ACHN (cell line): ENCODE measurements at regions not wholly inside any gene's neighbourhood (a gene's known extent, or its start where the extent isn't known, plus 50 kb on each side); places are given as distances from the start of the nearest gene placed in this dataset.
"Not testable (repeated sequence)": the region's sequence is repeated elsewhere in the genome, so short reads cannot be mapped to it uniquely, and the experiment has no call there.

Experiments
- DNase-seq: peaks from one replicate; pipeline ENCODE4 v3.0.0-alpha.2; 2015
- in situ Hi-C: cut with HindIII; loops from 2 replicates; pipeline ENCODE4 v1.10.0; 2017; ENCODE audit warnings: low sequenced_read_pairs, low pct_ligation_motif_present, low pct_unique_long_range_greater_than_20kb

DNA sequence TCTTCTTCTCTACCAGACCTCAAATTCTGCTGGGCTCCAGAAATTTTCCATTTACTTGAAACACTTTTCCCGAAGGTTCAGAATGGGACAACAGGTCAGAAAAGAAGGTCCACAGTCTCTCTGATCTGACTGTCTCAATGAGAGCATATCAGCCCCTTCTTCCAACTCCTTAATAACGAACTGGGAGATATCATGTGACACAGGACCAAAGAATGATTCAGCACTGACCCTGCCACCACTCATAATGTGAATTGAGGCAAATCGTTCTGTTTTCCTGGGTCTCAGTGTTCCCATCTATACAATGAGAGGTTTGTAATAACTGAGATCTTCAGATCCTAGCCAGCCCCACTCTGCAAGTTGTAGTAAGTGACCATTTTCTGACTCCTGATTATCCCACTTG, 500.5 kb downstream of the NTRK3 start:
- in situ Hi-C loops: no loop called here
- DNase-seq: no peak

- no peak for DNase-seq
- in situ Hi-C loops: no loop called here
Measured at GRCh38 chr15:87755226-87755625, 501.3 kb downstream of the NTRK3 start.

- DNase-seq: peak; percentile 76
- in situ Hi-C loops: no loop called here
Measured at GRCh38 chr15:87753539-87753938, 503.0 kb downstream of the NTRK3 start.

GRCh38 chr15:87752250-87752951, 504.1 kb downstream of the NTRK3 start:
- peak; percentile 92 for DNase-seq
- in situ Hi-C loops: no loop called here

GRCh38 chr15:87748483-87748882, 508.1 kb downstream of the NTRK3 start:
- no peak for DNase-seq
- in situ Hi-C loops: no loop called here

DNA sequence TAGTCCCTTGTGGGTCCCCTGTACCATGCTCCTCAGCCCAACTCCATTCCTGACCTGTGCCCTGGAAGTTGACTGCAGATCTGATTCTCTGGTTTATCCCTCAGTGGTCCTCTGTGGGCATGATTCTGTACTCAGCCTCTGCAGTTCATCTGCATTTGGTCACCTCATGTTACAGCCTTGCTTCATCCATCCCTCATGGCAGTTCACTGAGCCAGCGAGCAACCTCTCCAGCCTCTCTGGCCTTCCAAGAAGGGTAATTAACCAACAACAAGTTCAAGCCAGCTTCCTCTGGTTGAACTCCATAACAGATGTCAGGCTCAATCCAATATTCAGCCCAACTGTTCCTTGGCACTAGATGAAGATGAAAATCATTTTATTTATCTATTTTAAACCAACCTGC, 509.5 kb downstream of the NTRK3 start:
- no peak for DNase-seq
- in situ Hi-C loops: no loop called here

GRCh38 chr15:87746333-87746732, 510.2 kb downstream of the NTRK3 start:
- no peak for DNase-seq
- in situ Hi-C loops: no loop called here

- in situ Hi-C loops: no loop called here
- no peak for DNase-seq
Measured at GRCh38 chr15:87744815-87745214, 511.7 kb downstream of the NTRK3 start.

DNA sequence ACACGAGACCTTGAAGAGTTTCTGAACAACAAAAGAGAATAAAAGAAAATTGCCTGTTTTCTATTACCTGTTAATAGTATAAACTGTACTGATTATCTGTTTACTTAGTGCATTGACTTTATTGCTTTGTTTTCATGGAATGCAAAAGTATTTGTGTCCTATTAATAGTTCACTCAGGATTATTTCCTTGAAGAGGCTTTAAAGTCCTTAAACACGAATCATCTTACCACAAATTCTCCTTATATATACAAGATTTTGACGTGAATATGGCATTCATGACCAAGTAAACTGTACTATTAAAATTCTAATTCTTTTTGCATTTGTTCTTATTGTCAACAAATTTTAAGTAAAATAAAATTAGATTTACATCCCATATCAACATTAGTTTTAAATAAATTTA, 513.0 kb downstream of the NTRK3 start:
- DNase-seq: peak; percentile 64
- in situ Hi-C loops: no loop called here

- no peak for DNase-seq
- in situ Hi-C loops: no loop called here
Measured at GRCh38 chr15:87741350-87741749, 515.2 kb downstream of the NTRK3 start.

- DNase-seq: no peak
- in situ Hi-C loops: no loop called here
Measured at GRCh38 chr15:87740655-87741344, 515.7 kb downstream of the NTRK3 start.

- no peak for DNase-seq
- in situ Hi-C loops: no loop called here
Measured at GRCh38 chr15:87739866-87740265, 516.7 kb downstream of the NTRK3 start.

- in situ Hi-C loops: no loop called here
- no peak for DNase-seq
Measured at GRCh38 chr15:87739081-87739480, 517.5 kb downstream of the NTRK3 start.

DNA sequence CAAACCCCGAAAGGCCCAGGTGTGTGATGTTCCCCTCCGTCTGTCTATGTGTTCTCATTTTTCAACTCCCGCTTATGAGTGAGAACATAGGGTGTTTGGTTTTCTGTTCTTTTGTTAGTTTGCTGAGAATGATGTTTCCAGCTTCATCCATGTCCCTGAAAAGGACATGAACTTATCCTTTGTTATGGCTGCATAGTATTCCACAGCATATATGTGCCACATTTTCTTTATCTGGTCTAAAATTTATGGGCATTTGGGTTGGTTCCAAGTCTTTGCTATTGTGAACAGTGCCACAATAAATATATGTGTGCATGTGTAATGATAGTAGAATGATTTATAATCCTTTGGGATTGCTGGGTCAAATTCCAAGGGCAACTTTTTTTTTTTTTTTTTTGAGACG, 519.1 kb downstream of the NTRK3 start:
- in situ Hi-C loops, DNase-seq: not testable (repeated sequence)

- no peak for DNase-seq
Measured at GRCh38 chr15:87736891-87737389, 519.6 kb downstream of the NTRK3 start.

GRCh38 chr15:87736401-87736800, 520.1 kb downstream of the NTRK3 start:
- no peak for DNase-seq
- in situ Hi-C loops: no loop called here

More at GRCh38 chr15:87736891-87737389, 519.6 kb downstream of the NTRK3 start:
- in situ Hi-C loops: no loop called here

DNA sequence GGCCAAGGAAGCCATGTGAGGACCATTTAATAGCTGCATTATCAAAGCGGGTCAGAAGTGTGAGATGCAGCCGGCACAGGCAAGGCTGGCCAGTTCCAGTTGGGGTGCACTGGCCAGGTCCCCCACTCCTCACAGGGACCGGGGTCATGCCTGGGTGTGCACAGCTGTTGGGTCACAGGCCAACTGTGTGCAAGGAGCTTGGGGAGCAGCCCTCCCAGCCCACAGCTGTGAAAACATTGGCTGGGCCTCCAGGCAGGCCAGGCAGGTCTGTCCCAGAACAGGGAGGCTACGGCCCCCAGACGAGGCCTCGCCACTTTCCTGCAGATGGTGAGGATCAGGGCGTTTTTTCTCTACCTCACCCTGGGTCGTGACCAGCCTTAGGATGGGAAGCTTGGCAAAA, 521.0 kb downstream of the NTRK3 start:
- in situ Hi-C loops: no loop called here
- no peak for DNase-seq

GRCh38 chr15:87734571-87735373, 521.8 kb downstream of the NTRK3 start:
- no peak for DNase-seq
- in situ Hi-C loops: no loop called here

DNA sequence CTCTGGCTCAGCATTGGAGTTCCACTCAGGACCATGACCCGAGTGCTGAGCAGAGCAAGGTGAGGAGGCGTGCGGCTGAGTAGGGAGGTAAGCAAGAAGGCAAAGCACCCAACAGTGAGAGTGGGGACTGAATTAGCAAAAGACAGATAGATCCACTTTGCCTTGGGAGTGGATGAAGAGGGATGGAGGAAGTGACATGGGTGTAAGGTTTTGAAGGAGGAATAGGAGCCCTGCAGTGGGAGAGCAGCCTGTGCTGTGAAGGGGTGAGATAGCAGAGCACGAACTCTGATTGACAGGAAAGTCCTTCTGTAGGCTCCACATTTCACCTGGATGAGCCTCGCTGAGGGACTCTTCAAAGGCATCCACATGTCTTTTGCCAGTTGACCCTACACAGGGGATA, 522.6 kb downstream of the NTRK3 start:
- in situ Hi-C loops: no loop called here
- DNase-seq: no peak
